Glutamatergic neuron (in vitro differentiated cells): ENCODE measurements at regions not wholly inside any gene's neighbourhood (a gene's known extent, or its start where the extent isn't known, plus 50 kb on each side); places are given as distances from the start of the nearest gene placed in this dataset.

Source experiments
- DNase-seq: peaks from one replicate; pipeline ENCODE4 v3.0.0; 2022
- H3K27ac Mint-ChIP-seq: one replicate; pipeline ENCODE4 v1.8.0; 2020; ENCODE audit warnings: mild to moderate bottlenecking, mixed read lengths, inconsistent platforms; ENCODE audit not compliant: unreplicated experiment
- H3K27me3 Mint-ChIP-seq: one replicate; pipeline ENCODE4 v1.8.0; 2020; ENCODE audit warnings: mild to moderate bottlenecking, moderate library complexity, mixed read lengths, inconsistent platforms; ENCODE audit not compliant: unreplicated experiment
- H3K36me3 Mint-ChIP-seq: one replicate; pipeline ENCODE4 v1.8.0; 2020; ENCODE audit warnings: mild to moderate bottlenecking, mixed read lengths, inconsistent platforms; ENCODE audit not compliant: unreplicated experiment
- H3K4me1 Mint-ChIP-seq: one replicate; pipeline ENCODE4 v1.8.0; 2020; ENCODE audit warnings: mild to moderate bottlenecking, low read depth, mixed read lengths, inconsistent platforms; ENCODE audit not compliant: unreplicated experiment
- H3K4me3 Mint-ChIP-seq: one replicate; pipeline ENCODE4 v1.8.0; 2020; ENCODE audit warnings: mild to moderate bottlenecking, mixed read lengths, inconsistent platforms; ENCODE audit not compliant: unreplicated experiment
- H3K9me3 Mint-ChIP-seq: one replicate; pipeline ENCODE4 v1.8.0; 2020; ENCODE audit warnings: mild to moderate bottlenecking, moderate library complexity, mixed read lengths, inconsistent platforms; ENCODE audit not compliant: unreplicated experiment
- TF ChIP-seq, protein P1 (sequence below): fragments of 200-600 bp; sonication (generic); IDR thresholded peaks from one replicate; pipeline ENCODE4 v1.5.0; 2021; ENCODE audit not compliant: partially characterized antibody, unreplicated experiment

GRCh38 chr20:4549711-4550259 is 136.5 kb upstream of the PRNP start:
- no peaks in the 10 kb centered on the region for H3K36me3 Mint-ChIP-seq
- no peaks in the 10 kb centered on the region for H3K27me3 Mint-ChIP-seq
- DNase-seq: no peak
- no peaks in the 10 kb centered on the region for H3K9me3 Mint-ChIP-seq
- H3K4me1 Mint-ChIP-seq: no peaks in the 10 kb centered on the region
- no peak overlapping the region for H3K4me3 Mint-ChIP-seq
- no peak overlapping the region for H3K27ac Mint-ChIP-seq
- TF ChIP-seq, protein P1, sequence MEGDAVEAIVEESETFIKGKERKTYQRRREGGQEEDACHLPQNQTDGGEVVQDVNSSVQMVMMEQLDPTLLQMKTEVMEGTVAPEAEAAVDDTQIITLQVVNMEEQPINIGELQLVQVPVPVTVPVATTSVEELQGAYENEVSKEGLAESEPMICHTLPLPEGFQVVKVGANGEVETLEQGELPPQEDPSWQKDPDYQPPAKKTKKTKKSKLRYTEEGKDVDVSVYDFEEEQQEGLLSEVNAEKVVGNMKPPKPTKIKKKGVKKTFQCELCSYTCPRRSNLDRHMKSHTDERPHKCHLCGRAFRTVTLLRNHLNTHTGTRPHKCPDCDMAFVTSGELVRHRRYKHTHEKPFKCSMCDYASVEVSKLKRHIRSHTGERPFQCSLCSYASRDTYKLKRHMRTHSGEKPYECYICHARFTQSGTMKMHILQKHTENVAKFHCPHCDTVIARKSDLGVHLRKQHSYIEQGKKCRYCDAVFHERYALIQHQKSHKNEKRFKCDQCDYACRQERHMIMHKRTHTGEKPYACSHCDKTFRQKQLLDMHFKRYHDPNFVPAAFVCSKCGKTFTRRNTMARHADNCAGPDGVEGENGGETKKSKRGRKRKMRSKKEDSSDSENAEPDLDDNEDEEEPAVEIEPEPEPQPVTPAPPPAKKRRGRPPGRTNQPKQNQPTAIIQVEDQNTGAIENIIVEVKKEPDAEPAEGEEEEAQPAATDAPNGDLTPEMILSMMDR: no peak

DNA sequence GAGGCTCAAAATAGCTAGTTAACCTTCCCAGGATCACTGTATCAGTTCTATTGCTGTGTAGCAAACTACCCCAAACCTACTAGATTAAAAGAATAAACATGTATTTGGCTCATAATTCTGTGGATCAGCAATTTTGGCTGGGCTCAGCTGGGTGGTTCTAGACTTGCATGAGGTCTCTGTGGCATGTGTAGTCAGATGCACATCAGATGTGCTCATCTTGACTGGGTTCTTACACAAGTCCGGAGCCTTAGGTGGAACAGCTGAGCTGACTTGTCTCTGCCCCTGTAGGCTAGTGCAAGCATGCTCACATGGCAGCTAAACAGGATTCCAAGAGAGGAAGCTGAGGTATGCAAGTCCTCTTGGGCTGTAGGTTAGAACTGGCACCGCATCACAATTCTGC is 137.7 kb upstream of the PRNP start:
- no peaks in the 10 kb centered on the region for H3K27me3 Mint-ChIP-seq
- no peaks in the 10 kb centered on the region for H3K9me3 Mint-ChIP-seq
- H3K36me3 Mint-ChIP-seq: no peaks in the 10 kb centered on the region
- H3K4me3 Mint-ChIP-seq: no peak overlapping the region
- TF ChIP-seq, protein P1: no peak
- H3K27ac Mint-ChIP-seq: no peak overlapping the region
- no peak for DNase-seq
- no peaks in the 10 kb centered on the region for H3K4me1 Mint-ChIP-seq

GRCh38 chr20:4546786-4547185 is 139.5 kb upstream of the PRNP start:
- Mint-ChIP-seq H3K9me3 (no peaks in the 10 kb centered on the region), H3K36me3 (no peaks in the 10 kb centered on the region), H3K4me1 (no peaks in the 10 kb centered on the region), H3K27me3 (no peaks in the 10 kb centered on the region), H3K27ac (no peak overlapping the region), H3K4me3 (no peak overlapping the region)
- TF ChIP-seq, protein P1: no peak
- DNase-seq: no peak

DNA sequence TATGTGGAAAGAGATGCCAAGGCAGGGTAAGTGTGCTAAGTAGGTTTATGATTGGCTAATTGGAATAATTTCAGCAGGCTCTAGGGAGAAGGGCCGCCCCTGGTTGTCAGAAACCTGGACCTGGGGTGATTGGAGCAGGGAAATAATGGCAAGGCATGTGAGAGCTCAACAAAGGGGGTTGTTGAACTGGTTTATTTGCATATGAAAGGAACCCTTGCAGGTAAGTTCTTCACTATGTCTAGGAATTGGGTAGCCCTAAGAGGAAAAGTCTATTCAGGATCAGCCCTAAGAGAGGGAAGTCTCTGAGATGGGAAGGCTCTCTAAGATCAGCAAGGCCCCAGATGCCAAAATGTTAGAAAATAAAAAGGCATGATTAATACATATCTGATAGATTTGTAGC is 139.9 kb upstream of the PRNP start:
- Mint-ChIP-seq H3K27me3 (no peaks in the 10 kb centered on the region), H3K9me3 (no peaks in the 10 kb centered on the region), H3K4me3 (no peak overlapping the region), H3K36me3 (no peaks in the 10 kb centered on the region), H3K27ac (no peak overlapping the region), H3K4me1 (no peaks in the 10 kb centered on the region)
- TF ChIP-seq, protein P1: no peak
- DNase-seq: no peak

DNA sequence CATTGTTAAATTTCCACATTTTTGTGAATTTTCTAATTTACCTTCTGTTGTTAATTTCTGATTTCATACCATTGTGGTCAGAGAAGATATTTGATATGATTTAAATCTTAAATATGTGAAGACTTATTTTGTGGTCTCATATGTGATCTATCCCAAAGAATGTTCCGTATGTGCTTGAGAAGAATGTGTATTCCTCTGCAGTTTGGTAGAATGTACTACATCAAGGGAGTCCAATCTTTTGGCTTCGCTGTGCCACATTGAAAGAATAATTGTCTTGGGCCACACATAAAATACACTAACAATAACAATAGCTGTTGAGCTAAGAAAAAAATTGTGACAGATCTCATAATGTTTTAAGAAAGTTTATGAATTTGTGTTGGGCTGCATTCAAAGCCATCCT is 140.7 kb upstream of the PRNP start:
- Mint-ChIP-seq H3K4me3 (no peak overlapping the region), H3K27me3 (no peaks in the 10 kb centered on the region), H3K4me1 (no peaks in the 10 kb centered on the region), H3K36me3 (no peaks in the 10 kb centered on the region), H3K9me3 (no peaks in the 10 kb centered on the region), H3K27ac (no peak overlapping the region)
- TF ChIP-seq, protein P1: no peak
- no peak for DNase-seq
